ENCODE measurements at regions not wholly inside any gene's neighbourhood (a gene's known extent, or its start where the extent isn't known, plus 50 kb on each side); places are given as distances from the start of the nearest gene placed in this dataset.

GRCh38 chr6:164166996-164167395, 752.5 kb downstream of the QKI start:
- no peak for TF ChIP-seq CTCF (IDR thresholded peaks at IDR 0.05)
- no peak for DNase-seq (ENCODE audit: low spot score)
- ATAC-seq (ENCODE audit: low FRiP score): no peak

DNA sequence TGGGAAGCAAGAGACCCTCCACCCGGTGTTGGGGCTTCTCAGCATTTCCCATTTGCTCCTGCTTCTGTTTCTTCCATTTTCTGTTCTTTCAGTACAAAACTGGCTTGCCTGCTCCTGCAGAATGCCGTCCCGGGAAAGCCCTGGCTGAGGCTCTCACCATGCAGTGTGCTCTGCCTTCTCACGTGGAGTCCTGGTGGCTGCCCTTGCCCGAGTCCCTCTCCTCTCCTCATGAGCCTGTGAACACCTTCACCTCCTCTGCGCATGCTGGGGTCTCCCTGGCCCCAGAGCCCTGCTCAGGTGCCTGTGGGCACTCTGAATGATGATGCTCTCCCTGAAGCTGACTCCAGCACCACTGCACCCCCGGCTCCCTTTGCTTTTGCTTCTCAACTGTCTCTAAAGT, 752.0 kb downstream of the QKI start:
- DNase-seq (ENCODE audit: low spot score) (no peak), ATAC-seq (ENCODE audit: low FRiP score) (no peak)
- no peak for TF ChIP-seq CTCF (IDR thresholded peaks at IDR 0.05)

DNA sequence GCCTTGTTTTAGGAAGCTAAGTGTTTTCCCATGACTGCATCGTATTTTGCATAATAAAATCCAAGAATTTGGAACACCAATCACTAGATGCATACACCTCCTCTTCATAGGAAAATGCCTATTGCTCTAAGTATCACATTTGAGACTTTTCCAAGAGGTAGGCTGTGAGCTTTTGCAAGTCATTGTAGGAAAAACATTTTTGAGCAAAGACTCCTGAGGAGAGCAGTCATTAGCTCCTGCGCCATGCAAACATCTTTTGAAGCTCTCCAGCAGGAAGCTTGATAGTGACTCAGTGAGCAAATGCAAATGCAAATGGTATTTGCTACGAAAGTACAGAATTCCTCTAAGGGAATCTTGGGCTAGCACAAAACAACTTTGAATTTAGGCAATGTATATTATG, 750.4 kb downstream of the QKI start:
- DNase-seq (ENCODE audit: low spot score): no peak
- no peak for ATAC-seq (ENCODE audit: low FRiP score)
- TF ChIP-seq CTCF (IDR thresholded peaks at IDR 0.05): no peak

DNA sequence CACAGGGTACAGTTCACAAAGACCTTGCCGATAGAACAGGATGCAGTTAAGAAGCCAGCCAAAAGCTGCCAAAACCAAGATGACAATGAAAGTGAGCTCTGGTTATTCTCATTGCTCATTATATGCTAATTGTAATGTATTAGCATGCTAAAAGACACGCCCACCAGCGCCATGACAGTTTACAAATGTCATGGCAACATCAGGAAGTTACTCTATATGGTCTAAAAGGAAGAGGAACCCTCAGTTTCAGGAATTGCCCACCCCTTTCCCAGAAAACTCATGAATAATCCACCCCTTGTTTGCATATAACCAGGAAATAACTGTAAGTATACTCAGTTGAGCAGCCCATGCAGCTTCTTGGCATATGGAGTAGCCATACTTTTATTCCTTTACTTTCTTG, 748.7 kb downstream of the QKI start:
- DNase-seq (ENCODE audit: low spot score) (no peak), ATAC-seq (ENCODE audit: low FRiP score) (no peak)
- TF ChIP-seq CTCF (IDR thresholded peaks at IDR 0.05): no peak

- ATAC-seq (ENCODE audit: low FRiP score): no peak
- TF ChIP-seq CTCF (IDR thresholded peaks at IDR 0.05): no peak
- no peak for DNase-seq (ENCODE audit: low spot score)
Measured at GRCh38 chr6:164159061-164159460, 744.5 kb downstream of the QKI start.

- ATAC-seq (ENCODE audit: low FRiP score) (no peak), DNase-seq (ENCODE audit: low spot score) (no peak)
Measured at GRCh38 chr6:164154588-164154987, 740.1 kb downstream of the QKI start.

GRCh38 chr6:164152611-164153010, 738.1 kb downstream of the QKI start:
- no peak for DNase-seq (ENCODE audit: low spot score)

More at GRCh38 chr6:164154588-164154987, 740.1 kb downstream of the QKI start:
- TF ChIP-seq CTCF (IDR thresholded peaks at IDR 0.05): no peak

More at GRCh38 chr6:164152611-164153010, 738.1 kb downstream of the QKI start:
- no peak for TF ChIP-seq CTCF (IDR thresholded peaks at IDR 0.05)
- ATAC-seq (ENCODE audit: low FRiP score): no peak
